GF-D8 (cell line): ENCODE measurements at regions not wholly inside any gene's neighbourhood (a gene's known extent, or its start where the extent isn't known, plus 50 kb on each side); places are given as distances from the start of the nearest gene placed in this dataset.
A peak's percentile ranks its signal among the peaks of the same experiment; 100 is the strongest.
"Not testable (repeated sequence)": the region's sequence is repeated elsewhere in the genome, so short reads cannot be mapped to it uniquely, and the experiment has no call there.

Experiments
- DNase-seq: peaks from one replicate; lab custom pipeline; 2025; lab: John Stamatoyannopoulos, UW

DNA sequence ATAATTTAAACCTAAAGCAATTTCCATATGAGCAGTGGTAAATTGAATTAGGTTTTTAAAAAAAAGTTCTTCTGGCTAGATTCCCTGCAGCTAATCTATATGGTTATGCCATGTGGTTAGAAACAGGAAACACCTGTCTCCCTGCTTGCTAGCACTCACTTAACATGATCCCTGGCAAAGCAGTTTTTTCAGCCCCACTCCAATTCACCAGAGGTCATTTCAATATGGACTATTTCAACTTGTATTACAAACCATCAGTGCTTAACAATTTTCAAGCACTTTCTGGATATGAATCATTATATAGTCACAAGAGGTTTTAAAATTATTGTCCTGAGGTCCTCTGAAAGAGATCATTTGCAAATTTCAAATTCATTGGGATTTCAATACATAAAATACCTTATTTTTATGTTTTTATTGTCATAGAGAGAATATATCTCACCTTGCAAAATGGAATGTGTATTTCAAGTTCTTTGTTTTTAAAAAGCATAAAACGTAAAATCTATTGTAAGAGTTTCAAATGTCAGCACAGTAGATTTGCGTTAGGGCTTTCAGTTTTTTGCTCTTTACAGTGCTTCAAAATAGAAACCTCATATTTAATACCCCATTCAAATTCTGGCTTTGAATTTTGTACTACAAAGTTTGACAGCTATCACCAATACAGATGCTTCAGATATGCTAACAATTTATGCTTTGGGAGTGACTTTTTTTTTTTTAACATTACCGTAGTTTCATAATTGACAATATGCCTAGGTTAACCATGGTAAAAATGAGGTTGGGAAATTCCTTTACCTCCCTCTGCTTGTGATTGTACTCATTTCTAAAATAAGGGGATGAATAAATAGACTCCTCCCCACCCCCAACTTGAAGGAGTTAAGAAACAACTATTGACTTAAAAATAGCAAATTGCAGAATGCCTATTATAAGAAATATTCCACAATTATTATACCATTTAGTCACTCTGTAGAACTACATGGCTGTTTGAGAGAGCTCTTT is 117.5 kb upstream of the HGF start:
- DNase-seq: peak; percentile 94

- DNase-seq: no peak
Measured at GRCh38 chr7:81886211-81886764, 116.4 kb upstream of the HGF start.

DNA sequence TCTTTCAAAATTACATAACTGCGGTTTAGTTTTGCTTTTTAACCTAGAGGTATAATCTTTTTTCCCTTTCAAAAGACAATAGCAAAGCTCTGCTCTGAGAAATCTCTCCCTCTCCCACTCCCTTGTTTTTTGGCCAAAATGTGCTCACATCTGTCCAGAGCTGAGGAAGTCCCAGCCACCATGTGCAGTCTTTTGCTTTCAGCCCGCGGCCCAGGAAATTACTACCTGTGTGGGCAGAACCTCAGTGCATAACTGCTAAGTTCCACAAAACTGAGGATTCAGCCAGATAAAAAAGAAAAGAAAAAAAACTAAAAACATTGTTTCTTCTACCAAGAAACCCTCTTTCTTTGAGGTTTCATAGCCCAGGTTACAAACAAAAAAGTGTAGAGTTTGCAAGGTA is 115.0 kb upstream of the HGF start:
- no peak for DNase-seq

GRCh38 chr7:81883801-81884393 is 114.0 kb upstream of the HGF start:
- DNase-seq: no peak

DNA sequence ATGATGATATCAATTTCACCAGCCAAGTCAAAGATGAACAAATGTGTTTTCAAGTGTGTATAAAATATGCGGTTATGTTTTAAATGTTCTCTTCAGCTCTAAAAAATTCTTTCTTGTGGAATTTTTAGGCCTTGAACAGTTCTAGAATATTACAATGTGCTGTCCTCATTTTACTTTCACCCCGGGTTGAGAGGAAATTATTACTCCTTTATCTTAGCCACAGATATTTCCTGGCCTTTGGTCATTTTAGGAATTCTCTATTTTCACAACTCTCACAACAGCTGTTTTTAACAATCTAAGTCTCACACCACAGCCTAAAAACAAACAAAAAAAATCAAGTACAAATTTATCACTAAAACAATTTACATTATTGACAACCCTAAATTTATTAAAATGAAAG is 112.2 kb upstream of the HGF start:
- peak; percentile 29 for DNase-seq

GRCh38 chr7:81877890-81878289 is 108.0 kb upstream of the HGF start:
- DNase-seq: no peak

- no peak for DNase-seq
Measured at GRCh38 chr7:81873559-81873958, 103.7 kb upstream of the HGF start.

DNA sequence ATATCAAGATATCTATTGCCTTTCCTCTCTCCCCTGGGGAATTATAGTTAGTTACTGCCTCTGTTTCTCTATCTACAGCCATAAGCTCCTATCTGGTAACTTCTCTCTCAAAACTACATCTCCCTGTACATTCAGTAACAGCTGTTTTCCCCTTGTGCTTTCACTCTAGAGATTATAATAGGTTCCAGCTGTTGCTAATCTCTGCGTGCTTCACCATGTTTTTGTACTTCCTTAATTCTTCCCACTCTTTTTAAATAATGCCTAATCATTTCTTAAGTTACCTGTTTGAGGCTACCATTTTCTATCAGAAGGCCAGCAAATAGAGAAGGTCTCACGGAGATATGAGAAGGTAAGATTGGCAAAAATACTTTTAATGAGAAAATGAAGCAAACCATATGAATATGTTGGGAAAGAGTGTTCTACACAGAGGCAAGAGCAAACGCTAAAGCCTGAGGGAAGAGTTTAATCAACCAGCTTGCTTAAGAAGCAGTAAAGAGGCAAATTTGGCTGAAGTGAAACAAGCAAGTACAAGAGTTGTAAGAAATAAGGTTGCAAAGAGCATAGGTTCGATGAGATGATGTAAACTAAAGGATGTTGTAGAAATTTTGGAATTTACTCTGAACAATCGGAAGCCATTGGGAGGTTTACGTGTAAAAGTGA is 101.9 kb upstream of the HGF start:
- no peak for DNase-seq

- DNase-seq: no peak
Measured at GRCh38 chr7:81870608-81871007, 100.8 kb upstream of the HGF start.

GRCh38 chr7:81869670-81870069 is 99.8 kb upstream of the HGF start:
- peak; percentile 17 for DNase-seq

DNA sequence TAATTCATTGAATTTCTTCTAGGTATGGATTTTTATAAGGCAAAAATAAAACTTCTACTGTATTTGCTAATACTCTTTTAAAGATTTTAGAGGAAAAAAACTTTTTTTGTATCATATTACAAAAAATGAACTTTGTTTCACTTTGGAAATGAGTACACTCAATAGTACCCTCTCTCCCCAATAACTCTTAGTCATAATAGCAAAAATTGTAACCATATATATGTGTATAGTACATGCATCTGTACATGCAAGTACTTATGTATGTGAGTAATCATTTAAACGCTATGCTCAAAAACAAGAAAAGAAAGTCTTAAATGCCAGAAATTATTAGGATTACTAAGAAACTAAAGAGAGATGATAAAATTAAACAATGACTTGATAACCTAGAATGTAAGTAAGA is 95.9 kb upstream of the HGF start:
- no peak for DNase-seq

DNA sequence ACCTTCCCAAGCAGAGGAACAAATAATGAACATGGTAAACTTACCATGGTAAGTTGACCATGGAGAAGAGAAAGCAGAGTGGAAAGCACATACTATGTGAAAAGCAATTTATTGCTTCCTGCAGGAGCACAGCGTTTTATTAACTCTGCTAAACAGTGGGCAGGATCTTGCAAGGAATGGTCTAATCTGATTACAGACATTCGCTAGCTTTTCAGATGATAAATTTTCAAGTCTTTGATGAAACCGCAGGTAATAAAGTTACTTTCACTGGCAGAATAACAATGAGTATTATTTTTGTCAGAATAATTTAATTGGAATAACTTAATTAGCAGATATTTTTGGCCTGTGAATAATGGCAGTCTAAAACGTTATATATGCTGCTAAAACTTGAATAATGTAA is 89.6 kb upstream of the HGF start:
- no peak for DNase-seq

GRCh38 chr7:81858820-81859219 is 89.0 kb upstream of the HGF start:
- not testable (repeated sequence) for DNase-seq

GRCh38 chr7:81857385-81857784 is 87.5 kb upstream of the HGF start:
- no peak for DNase-seq

DNA sequence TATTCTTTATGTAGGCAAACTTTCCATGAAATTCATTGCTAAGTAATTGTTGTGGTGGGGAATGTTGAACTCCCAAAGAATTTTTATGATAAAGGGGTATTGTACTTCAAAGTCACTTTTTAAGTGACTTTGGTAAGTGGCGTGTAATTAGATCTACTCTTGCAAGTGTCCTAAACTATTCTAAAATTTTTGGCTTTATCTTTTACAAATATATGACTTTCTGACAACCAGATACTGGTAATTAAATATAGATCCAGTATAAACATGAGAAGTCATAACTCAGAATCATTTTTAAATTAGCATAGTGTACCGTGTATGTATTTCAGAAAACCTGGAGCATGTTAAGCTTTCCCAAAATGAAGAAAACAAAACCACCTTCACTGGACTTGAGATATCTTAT is 84.7 kb upstream of the HGF start:
- DNase-seq: no peak

- DNase-seq: no peak
Measured at GRCh38 chr7:81852701-81853100, 82.9 kb upstream of the HGF start.

DNA sequence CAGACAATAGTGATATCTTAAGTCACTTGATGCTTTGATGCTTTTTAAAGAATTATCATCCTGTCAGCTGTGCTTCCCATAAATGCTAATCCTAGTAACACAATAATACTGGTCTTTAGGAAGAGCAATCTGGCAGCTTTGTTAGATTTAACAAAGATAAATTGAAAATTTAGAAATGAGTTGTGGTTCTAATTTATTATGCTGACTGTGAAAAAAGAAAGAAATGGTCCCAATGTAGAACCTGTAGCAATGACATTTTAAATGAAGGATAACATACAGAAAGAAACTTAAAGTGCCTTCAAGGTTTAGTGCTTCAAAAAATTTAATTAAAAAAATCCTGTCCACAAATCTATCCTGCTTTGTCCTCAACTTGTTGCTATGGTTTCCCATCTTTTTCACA is 81.6 kb upstream of the HGF start:
- no peak for DNase-seq

GRCh38 chr7:81846398-81846797 is 76.6 kb upstream of the HGF start:
- peak; percentile 99 for DNase-seq

DNA sequence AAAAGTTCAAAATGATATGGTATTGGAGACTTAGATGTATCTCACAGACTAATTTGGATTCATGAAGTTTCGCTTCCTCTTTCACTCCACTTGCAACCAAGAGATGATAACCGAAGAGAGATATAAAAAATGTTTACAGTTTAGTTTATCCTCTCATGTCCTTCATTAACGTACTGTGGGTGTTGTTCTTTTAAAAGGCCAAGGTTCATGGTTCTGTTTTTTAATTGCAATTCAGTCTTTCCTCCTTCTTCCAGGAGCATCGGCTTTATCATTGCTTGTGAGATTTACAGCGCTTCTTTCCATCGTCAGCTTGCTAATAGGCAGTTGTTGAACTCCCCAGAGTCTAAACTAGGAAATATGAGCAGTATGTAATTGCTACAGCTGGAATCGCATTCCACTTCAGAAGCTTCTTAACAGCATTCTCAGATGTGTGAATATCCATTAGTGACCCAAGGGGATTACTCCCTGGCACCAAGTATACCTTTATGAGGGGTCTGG is 75.9 kb upstream of the HGF start:
- no peak for DNase-seq

DNA sequence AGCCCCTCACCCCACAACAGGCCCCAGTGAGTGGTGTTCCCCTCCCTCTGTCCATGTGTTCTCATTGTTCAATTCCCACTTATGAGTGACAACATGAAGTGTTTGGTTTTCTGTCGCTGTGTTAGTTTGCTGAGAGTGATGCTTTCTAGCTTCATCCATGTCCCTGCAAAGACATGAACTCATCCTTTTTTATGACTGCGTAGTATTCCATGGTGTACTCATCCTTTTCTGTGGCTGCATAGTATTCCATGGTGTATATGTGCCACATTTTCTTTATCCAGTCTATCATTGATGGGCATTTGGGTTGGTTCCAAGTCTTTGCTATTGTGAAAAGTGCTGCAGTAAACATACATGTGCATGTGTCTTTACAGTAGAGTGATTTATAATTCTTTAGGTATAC is 73.8 kb upstream of the HGF start:
- not testable (repeated sequence) for DNase-seq

DNA sequence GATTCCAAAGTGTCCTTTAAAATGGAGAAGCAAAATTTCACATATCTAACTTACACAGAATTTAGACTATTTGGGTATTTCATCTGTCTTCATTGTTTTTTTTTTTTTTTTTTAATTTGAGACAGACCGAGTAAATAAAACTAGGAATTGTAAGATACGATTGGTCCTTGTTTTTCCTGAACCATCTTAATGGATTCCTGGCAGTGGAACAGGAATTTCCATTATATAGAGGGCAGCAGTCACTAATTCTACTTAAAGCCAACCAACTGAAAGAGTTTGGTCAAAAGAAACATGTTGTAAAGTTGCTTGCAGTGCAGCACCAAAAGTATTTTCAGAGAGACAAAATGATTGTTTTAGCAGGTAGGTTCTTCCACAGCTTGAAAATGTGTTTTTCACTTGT is 72.5 kb upstream of the HGF start:
- DNase-seq: no peak

DNA sequence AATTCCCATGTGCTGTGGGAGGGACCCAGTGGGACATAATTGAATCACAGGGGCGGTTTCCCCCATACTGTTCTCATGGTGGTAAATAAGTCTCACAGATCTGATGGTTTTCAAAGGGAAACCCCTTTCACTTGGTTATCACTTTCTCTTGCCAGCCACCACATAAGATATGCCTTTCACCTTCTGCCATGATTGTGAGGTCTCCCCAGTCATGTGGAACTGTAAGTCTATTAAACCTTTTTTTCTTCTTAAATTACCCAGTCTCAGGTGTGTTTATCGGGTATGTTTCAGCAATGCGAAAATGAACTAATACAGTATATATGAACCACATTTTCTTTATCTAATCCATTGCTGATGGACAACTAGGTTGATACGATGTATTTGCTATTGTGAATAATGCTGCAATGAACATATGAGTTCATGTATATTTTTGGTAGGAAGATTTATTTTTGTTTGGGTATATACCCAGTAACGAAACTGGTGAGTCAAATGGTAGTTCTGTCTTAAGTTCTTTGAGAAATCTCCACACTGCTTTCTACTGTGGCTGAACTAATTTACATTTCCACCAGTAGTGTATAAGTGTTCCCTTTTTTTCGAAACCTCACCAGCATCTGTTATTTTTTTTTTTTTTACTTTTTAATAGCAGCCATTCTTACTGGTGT is 70.0 kb upstream of the HGF start:
- no peak for DNase-seq
